NT2/D1 (cell line): ENCODE measurements at regions not wholly inside any gene's neighbourhood (a gene's known extent, or its start where the extent isn't known, plus 50 kb on each side); places are given as distances from the start of the nearest gene placed in this dataset.

Experiments used
- SUZ12 ChIP-seq: IDR thresholded peaks from 2 replicates; pipeline ENCODE4 v1.6.1; 2011; ENCODE audit not compliant: insufficient read length, insufficient read depth; ENCODE audit errors: extremely low read depth
- YY1 ChIP-seq: IDR thresholded peaks from 2 replicates; pipeline ENCODE4 v1.6.1; 2011; ENCODE audit not compliant: insufficient read length, insufficient read depth

DNA sequence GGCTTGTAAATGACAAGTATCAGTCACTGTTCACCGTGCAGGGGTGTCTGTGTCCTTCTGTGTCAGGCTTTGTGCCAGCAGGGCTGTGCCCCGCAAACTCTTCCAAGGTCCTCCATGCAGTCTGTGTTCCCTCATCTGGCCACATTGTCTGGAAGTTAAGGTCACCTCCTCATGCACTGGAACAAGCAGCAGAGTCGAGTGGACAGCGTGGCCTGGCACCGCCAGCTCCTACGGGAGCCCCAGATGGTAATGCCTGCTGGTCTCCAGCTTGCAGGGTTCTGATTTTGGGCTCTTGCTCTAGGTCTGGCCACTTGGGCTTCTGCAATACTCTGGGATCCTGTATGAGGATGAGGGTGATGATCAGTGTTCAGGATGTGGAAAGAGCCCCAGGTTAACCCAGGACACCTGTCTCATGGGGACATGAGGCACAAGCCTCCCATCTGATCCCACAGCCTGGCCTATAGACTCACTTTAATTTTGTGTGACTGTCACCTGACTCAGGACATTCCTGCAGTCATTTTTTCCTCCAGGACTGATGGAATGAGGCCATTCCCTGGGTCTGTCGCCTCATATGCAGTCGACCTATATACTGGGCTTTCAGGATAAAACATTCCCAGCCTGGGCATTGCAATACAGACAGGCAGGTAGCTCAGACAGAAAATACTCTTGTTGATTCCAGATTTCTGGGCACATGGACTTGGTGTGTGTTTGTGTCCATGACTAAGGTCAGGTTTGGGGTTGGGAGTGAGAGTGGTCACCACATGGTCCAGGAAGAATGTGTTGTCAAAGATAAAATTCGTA lies 106.3 kb upstream of the TOP3B start:
- TF ChIP-seq YY1 (no peak), SUZ12 (no peak)
